ENCODE measurements at regions not wholly inside any gene's neighbourhood (a gene's known extent, or its start where the extent isn't known, plus 50 kb on each side); places are given as distances from the start of the nearest gene placed in this dataset.
A peak's percentile ranks its signal among the peaks of the same experiment; 100 is the strongest.

DNA sequence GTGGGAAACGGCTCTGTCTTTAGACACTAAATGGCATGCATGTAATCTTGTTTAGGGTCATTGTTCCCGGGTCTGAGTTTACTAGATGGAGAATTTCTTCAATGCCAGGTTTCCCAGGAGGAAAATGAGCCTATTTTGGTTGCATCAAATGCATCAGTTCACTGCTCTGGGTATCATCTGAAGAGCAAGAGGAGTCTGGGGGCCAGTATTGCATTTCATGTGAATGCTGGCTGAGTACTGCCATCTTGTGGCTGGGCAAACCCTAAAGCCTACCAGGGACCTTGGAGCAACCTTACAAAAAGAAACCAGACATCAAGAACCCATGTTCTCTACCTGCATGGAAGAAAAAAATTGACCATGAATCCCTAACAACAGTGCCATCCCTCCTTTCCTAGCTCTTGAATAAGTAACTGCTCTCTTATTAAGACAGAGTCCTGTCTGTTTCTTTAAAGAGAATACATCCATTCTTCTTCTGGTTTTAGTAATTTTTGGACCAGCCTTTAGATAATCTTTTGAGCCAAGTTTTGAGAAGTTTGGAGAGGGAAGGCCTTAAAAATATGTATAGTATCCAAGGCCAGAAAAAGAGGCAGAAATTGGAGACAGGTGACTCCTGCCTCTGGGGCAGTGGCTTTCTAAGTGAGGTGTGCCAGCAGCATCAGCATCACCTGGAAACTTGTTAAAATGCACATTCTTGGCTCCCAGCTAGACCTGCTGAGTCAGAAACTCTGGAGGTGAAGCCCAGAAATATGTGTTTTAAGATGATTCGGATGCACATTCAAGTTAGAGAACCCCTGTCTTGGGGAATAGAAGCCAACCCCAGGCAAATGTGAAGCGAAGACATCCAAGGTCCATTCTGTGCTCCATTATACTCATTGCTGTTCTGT is 261.0 kb upstream of the CXCR4 start (continued):
- peak; percentile 36; the same call in 1 of the 2 replicates for TF ChIP-seq RAD51 (IDR thresholded peaks at IDR 0.05)
- TF ChIP-seq SMAD1 (IDR thresholded peaks at IDR 0.05; ENCODE audit: low read depth, partially characterized antibody): no peak
- TF ChIP-seq, protein P1, sequence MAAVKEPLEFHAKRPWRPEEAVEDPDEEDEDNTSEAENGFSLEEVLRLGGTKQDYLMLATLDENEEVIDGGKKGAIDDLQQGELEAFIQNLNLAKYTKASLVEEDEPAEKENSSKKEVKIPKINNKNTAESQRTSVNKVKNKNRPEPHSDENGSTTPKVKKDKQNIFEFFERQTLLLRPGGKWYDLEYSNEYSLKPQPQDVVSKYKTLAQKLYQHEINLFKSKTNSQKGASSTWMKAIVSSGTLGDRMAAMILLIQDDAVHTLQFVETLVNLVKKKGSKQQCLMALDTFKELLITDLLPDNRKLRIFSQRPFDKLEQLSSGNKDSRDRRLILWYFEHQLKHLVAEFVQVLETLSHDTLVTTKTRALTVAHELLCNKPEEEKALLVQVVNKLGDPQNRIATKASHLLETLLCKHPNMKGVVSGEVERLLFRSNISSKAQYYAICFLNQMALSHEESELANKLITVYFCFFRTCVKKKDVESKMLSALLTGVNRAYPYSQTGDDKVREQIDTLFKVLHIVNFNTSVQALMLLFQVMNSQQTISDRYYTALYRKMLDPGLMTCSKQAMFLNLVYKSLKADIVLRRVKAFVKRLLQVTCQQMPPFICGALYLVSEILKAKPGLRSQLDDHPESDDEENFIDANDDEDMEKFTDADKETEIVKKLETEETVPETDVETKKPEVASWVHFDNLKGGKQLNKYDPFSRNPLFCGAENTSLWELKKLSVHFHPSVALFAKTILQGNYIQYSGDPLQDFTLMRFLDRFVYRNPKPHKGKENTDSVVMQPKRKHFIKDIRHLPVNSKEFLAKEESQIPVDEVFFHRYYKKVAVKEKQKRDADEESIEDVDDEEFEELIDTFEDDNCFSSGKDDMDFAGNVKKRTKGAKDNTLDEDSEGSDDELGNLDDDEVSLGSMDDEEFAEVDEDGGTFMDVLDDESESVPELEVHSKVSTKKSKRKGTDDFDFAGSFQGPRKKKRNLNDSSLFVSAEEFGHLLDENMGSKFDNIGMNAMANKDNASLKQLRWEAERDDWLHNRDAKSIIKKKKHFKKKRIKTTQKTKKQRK (IDR thresholded peaks at IDR 0.05; ENCODE audit: low read depth, low read length): no peak
- TF ChIP-seq MYC (IDR thresholded peaks at IDR 0.05; ENCODE audit: insufficient read depth, insufficient read length, insufficient replicate concordance, low read length, severe bottlenecking): no peak
- TF ChIP-seq TAF1 (IDR thresholded peaks at IDR 0.05; ENCODE audit: borderline replicate concordance, low read depth, low read length): no peak
- TF ChIP-seq SP1 (IDR thresholded peaks at IDR 0.05; ENCODE audit: low read depth, low read length): no peak
- TF ChIP-seq SUPT20H (IDR thresholded peaks at IDR 0.05; ENCODE audit: borderline replicate concordance, control insufficient read depth, low read depth, low read length): no peak
- no peak for TF ChIP-seq BMI1 (IDR thresholded peaks at IDR 0.05; ENCODE audit: borderline replicate concordance)
- TF ChIP-seq, protein P2, sequence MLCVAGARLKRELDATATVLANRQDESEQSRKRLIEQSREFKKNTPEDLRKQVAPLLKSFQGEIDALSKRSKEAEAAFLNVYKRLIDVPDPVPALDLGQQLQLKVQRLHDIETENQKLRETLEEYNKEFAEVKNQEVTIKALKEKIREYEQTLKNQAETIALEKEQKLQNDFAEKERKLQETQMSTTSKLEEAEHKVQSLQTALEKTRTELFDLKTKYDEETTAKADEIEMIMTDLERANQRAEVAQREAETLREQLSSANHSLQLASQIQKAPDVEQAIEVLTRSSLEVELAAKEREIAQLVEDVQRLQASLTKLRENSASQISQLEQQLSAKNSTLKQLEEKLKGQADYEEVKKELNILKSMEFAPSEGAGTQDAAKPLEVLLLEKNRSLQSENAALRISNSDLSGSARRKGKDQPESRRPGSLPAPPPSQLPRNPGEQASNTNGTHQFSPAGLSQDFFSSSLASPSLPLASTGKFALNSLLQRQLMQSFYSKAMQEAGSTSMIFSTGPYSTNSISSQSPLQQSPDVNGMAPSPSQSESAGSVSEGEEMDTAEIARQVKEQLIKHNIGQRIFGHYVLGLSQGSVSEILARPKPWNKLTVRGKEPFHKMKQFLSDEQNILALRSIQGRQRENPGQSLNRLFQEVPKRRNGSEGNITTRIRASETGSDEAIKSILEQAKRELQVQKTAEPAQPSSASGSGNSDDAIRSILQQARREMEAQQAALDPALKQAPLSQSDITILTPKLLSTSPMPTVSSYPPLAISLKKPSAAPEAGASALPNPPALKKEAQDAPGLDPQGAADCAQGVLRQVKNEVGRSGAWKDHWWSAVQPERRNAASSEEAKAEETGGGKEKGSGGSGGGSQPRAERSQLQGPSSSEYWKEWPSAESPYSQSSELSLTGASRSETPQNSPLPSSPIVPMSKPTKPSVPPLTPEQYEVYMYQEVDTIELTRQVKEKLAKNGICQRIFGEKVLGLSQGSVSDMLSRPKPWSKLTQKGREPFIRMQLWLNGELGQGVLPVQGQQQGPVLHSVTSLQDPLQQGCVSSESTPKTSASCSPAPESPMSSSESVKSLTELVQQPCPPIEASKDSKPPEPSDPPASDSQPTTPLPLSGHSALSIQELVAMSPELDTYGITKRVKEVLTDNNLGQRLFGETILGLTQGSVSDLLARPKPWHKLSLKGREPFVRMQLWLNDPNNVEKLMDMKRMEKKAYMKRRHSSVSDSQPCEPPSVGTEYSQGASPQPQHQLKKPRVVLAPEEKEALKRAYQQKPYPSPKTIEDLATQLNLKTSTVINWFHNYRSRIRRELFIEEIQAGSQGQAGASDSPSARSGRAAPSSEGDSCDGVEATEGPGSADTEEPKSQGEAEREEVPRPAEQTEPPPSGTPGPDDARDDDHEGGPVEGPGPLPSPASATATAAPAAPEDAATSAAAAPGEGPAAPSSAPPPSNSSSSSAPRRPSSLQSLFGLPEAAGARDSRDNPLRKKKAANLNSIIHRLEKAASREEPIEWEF (IDR thresholded peaks at IDR 0.05; ENCODE audit: insufficient replicate concordance, low read depth, low read length): no peak
- TF ChIP-seq, protein P3, sequence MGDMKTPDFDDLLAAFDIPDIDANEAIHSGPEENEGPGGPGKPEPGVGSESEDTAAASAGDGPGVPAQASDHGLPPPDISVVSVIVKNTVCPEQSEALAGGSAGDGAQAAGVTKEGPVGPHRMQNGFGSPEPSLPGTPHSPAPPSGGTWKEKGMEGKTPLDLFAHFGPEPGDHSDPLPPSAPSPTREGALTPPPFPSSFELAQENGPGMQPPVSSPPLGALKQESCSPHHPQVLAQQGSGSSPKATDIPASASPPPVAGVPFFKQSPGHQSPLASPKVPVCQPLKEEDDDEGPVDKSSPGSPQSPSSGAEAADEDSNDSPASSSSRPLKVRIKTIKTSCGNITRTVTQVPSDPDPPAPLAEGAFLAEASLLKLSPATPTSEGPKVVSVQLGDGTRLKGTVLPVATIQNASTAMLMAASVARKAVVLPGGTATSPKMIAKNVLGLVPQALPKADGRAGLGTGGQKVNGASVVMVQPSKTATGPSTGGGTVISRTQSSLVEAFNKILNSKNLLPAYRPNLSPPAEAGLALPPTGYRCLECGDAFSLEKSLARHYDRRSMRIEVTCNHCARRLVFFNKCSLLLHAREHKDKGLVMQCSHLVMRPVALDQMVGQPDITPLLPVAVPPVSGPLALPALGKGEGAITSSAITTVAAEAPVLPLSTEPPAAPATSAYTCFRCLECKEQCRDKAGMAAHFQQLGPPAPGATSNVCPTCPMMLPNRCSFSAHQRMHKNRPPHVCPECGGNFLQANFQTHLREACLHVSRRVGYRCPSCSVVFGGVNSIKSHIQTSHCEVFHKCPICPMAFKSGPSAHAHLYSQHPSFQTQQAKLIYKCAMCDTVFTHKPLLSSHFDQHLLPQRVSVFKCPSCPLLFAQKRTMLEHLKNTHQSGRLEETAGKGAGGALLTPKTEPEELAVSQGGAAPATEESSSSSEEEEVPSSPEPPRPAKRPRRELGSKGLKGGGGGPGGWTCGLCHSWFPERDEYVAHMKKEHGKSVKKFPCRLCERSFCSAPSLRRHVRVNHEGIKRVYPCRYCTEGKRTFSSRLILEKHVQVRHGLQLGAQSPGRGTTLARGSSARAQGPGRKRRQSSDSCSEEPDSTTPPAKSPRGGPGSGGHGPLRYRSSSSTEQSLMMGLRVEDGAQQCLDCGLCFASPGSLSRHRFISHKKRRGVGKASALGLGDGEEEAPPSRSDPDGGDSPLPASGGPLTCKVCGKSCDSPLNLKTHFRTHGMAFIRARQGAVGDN (IDR thresholded peaks at IDR 0.05): peak; percentile 91
- no peak for TF ChIP-seq CBFB (IDR thresholded peaks at IDR 0.05; ENCODE audit: low read depth)
- no peak for TF ChIP-seq RCOR1 (conservative IDR thresholded peaks at IDR 0.05; ENCODE audit: low read depth, low read length)
- no peak for TF ChIP-seq BRCA1 (IDR thresholded peaks at IDR 0.05; ENCODE audit: low read depth, low read length)
- TF ChIP-seq MEF2A (IDR thresholded peaks at IDR 0.05; ENCODE audit: insufficient read depth, low read depth, low read length): no peak

Measured in GM12878 (cell line).